H54 (cell line): ENCODE measurements at regions not wholly inside any gene's neighbourhood (a gene's known extent, or its start where the extent isn't known, plus 50 kb on each side); places are given as distances from the start of the nearest gene placed in this dataset.

Experiments
- DNase-seq: peaks from one replicate; pipeline ENCODE4 v3.0.0; 2011; ENCODE audit warnings: low spot score, mixed read lengths; ENCODE audit not compliant: insufficient read length
- FAIRE-seq: peaks from 3 replicates; lab custom pipeline; 2011; peaks lifted over from hg19 to GRCh38; lab: Jason Lieb, UNC
- POLR2A ChIP-seq: IDR thresholded peaks from 2 replicates; pipeline ENCODE4 v1.6.1; 2011; ENCODE audit warnings: low read depth, mild to moderate bottlenecking, low read length

DNA sequence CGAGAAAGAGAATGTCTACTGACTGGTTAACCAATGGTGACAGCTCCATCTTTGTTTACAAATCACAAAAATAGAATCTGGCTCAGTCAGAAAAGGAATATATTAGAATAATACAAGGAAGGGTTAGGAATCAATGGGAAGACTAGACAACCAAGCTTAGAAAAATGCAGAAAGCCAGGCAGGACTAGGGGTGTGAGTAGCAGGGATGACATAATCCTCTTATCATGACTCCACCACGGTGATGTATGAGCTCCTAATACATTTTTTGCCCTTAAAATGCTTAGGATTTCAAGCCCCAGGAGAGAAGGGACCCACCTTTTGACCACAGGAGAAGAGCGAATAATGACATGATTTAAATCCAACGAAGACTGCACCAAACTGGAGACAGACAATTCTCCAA lies 252.3 kb downstream of the CHD9NB start:
- FAIRE-seq: no peak
- DNase-seq: no peak
- TF ChIP-seq POLR2A: no peak

DNA sequence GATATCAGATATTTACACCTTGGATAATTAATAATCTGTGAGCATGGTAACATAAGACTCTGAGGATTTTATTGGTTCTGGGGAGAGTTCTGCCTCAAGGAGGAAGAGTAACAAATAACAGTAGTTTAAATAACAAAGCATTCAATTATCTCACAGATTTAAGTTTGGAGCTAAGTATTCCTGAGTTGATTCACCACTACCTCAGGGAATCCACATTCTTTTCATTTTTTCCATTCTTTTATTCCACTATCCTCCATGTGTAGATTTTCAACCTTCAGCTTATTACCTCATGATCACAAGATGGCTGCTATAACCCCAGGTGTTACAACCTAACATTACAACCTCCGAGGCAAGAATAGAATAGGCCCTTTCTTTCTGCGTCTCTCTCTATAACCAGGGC lies 252.2 kb upstream of the TOX3 start:
- FAIRE-seq (no peak), DNase-seq (no peak)
- TF ChIP-seq POLR2A: no peak

DNA sequence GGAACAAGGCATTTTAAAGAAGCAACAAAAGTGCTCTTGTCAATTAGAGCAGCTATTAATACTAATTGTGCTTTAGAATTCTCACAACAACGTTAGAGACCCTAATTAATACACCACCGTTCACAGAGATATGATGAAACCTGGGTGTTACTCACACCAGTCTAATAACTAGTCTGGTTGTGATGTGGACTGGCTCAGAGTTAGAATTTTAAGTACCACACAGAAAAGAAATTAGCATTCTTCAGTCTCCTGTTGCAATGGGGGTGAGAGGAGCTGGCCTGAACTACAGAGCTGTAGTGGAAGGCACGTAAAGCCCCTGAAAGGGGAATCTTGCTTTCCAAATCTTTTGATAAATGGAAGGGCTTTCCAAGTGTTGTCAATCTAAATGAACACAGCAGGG lies 240.8 kb upstream of the TOX3 start:
- FAIRE-seq: no peak
- TF ChIP-seq POLR2A: no peak
- DNase-seq: no peak

DNA sequence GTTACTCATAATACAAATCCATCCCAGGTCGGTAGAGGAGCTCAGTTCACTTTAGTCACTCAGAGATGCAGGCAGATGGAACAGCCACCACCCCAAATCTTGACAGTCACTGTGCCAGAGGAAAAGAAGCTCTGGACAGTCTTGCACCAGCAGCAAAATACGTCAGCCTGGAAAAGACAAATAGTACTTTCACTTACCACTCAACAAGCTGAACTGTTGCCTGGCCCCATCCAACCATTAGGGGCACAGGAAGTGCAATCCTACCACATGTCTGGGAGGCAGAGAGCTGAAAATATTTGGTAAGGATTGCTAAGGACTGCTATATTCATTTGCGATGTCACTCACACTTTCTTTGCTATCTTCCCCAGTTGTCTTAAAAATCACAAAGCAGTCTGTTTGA lies 239.1 kb upstream of the TOX3 start:
- no peak for TF ChIP-seq POLR2A
- FAIRE-seq: no peak
- DNase-seq: no peak

DNA sequence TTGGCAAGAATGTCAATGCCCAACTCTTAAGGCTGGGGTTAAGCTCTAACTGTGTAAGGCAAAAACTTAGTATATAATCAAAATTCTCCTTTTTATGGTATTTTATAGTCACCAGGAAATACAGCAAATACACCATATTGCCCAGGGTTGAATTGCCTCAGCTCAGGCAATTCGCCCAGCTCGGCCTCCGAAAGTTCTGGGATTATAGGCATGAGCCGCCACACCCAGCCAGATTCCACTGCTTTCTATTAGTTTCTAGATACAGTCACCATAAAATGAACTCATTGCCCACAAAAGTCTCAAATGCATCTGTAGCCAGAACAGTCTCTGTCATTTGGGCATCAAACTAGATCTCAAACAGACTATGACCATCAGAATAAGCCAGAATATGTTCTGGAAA lies 238.7 kb upstream of the TOX3 start:
- TF ChIP-seq POLR2A: no peak
- no peak for FAIRE-seq

DNA sequence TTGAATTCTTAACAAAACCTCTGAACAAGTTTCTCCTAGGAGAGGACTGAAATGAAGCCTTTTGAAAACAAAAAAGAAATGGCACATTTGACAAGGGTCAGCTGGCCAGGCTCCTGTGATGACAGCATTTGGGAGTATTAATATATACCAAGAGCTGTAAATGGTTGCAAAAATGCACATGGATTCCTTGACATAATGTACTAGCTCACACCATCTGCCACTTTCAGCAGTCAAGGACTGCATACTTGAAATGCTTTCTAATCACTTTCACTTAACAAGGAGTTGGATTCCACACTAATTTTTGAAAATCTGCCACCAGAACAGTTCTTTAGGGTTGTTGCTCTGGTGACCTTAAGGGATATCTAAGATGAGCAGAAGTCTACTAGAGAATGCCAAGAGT lies 236.7 kb upstream of the TOX3 start:
- FAIRE-seq (no peak), DNase-seq (no peak)
- TF ChIP-seq POLR2A: no peak

More for the DNA sequence above, 238.7 kb upstream of the TOX3 start:
- no peak for DNase-seq

DNA sequence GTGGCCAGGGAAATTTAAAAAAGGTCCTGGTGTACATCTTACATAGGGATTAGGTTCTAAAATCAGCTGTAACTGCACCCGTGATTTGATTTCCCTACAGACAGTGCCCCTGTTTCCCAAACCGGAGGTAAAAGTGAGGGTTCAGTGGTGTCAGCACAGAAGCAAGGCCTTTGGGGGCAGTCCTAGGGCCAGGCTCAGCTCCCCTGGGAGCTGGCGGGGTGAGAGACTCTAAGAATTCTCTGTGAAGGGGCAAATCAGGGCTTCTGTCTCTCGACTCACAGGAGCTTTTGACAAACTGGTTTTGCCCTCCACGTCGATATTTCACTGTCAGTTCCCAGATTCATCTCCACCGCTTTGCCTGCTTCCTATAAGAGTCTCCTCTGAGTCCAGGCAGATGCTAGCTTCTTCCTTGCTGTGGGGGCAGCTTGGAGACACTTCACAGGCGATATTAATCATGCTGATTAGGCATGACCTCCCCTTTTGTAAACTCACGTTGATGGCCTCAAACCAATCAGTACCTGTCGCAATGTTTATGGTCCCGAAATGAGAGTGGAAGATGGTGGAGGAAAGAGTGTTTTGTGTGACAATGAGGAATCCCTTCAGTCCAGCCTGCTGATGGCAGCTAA lies 234.2 kb upstream of the TOX3 start:
- no peak for TF ChIP-seq POLR2A
- no peak for DNase-seq
- FAIRE-seq: no peak

DNA sequence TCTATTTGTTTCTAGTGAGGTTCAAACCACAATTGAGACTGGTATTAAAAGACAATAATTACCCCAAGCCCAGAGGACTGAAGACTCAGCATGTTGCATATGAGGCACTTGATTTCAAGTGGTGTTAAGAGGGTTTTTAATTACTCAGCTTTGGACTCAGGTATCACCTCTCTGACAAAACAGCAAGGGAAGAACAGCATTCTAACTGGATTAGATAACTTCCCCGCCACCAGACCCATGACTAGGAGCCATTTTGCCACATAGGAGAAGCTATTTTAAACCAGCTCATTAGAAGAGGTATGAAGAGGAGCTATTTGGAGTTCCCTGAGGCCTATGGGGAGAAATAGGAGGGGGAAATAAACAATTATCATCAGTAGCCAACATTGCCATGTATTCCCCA lies 226.1 kb upstream of the TOX3 start:
- no peak for TF ChIP-seq POLR2A
- DNase-seq (no peak), FAIRE-seq (no peak)

DNA sequence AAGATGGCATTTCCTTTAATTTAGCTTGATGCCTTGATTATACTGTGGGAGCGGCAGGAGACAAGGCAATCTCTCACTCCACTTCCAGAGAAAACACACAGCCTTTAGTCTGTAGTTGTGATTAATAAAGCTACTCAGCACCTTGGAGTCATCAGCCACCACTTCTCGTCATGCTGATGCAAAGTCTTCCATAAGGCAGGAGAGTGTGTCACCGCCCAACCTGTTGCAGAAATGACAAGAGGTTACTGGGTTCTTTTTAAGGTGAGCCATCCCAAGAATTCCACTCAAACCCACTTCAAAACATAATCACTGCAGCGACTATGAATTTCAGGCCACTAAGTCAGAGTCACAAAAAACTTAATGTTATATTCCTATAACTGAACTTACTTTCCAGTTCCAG lies 223.9 kb upstream of the TOX3 start:
- TF ChIP-seq POLR2A: no peak
- DNase-seq: no peak
- no peak for FAIRE-seq

DNA sequence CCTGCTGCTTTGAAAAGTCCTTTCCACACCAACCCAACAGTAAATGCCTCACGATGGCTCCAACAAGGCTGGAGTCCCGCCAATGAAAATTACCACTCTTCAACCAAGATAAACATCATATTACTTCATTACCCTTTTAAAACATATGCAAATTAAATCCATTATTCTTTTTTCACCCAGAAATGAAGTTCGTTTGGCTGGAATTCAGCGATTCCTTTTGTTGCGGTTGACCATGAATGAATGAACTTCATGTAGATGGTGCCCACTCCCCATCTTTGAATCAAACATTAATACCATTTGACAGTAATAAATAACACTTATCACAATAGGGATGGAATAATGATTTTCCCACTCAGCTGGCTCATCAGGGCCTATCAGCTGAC lies 211.5 kb upstream of the TOX3 start:
- TF ChIP-seq POLR2A: no peak
- FAIRE-seq (no peak), DNase-seq (no peak)

DNA sequence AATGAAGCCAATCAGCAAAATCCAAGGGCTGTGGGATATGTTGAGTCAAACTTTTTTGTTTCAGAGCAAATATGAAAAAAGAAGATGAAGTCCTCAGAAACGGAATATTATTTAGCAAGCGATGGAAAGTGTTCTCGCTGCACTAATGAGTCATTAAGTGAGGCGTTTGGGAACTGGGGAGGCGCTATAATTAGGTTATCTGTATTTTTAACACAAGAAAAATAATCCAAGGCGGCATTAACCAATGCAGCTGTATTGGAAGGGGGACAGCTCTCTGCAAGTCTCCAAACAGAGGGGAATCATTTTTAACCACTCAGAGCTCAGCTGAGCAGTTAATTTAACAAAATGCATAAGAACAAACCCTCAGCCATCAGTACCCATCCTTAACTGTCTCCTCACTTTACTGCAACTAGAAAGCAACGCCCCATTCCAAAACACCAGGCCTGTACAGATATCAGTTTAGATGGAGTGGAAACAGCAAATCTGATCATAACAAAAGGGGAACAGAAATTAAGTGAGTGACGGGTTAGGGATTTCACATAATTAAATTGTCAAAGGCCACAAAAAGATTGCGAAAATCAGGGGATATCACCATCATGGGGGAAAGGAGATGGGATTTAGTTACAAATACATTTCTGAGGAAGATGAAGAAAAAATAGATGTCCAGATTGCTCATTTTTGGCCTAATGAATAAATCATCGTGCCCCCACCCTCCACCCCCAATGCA lies 211.0 kb upstream of the TOX3 start:
- no peak for TF ChIP-seq POLR2A
- DNase-seq (no peak), FAIRE-seq (no peak)

DNA sequence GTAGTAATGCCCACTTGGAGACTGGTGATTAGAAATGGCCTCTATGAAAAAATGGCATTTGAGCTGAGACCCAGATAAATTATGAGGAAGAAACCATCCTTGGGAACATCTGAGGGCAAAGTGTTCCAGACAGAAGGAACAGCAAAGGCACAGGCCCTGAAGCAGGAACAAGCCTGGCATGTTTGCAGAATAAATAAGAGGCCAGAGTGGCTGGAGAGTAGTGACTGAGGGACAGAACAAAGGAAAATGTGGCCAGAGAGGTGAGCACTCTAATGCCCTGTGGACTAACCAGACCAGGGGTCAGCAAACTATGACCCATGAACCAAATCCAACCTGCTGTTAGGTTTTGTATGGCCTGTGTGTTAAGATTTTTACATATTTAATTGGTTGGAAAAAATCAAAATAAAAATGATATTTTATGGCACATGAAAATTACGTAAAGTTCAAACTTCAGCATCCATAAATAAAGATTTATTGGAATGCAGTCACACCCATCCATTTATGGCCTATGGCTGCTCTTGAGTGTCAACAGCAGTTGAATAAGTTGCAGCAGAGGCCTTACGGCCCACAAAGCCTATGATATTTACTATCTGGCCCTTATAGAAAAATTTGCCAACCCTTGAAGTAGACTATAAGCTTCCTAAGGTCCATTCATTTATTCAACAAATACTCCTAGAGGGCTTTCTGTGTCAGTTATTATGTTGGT lies 210.0 kb upstream of the TOX3 start:
- FAIRE-seq (no peak), DNase-seq (no peak)
- no peak for TF ChIP-seq POLR2A

DNA sequence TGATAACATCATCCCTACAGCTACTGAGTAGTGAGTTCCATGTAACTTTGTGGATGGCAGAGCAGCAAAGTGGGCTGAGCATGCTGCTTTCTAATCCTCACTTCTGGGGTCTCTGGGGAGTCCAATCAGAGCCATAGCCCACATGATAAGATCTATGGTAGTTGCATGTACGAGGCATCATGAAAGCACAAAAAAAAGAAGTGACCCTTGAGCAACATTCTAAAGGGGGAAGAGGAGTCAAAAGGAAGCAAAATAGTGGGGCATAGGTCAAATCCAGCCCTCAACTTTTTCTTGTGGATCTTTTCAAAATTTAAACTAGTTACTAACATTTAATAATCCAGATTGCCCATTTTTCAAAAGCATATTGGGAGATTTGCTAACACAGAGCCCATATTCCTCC lies 208.5 kb upstream of the TOX3 start:
- DNase-seq: no peak
- TF ChIP-seq POLR2A: no peak
- no peak for FAIRE-seq

DNA sequence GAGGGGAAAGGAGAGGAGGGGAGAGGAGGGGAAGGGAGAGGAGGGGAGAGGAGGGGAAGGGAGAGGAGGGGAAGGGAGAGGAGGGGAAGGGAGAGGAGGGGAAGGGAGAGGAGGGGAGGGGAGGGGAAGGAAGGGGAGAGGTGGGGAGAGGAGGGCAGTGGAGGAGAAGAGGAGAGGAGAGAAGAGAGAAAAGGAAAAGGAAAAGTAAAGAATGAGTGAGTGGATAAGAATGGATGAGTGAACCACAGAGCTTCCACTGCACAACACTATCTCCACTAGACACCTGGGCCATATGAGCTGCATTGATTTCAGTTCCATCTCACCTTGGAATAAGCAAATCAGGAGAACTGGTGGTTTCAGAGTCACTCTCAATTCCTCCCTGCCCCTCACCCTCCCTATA lies 204.1 kb upstream of the TOX3 start:
- no peak for FAIRE-seq
- DNase-seq: no peak
- no peak for TF ChIP-seq POLR2A
